ENCODE measurements at regions not wholly inside any gene's neighbourhood (a gene's known extent, or its start where the extent isn't known, plus 50 kb on each side); places are given as distances from the start of the nearest gene placed in this dataset.

- TF ChIP-seq CTCF (conservative IDR thresholded peaks at IDR 0.05; ENCODE audit: low read length) (no peak), EZH2phosphoT487 (IDR thresholded peaks at IDR 0.05; ENCODE audit: borderline replicate concordance, low read depth, low read length) (no peak)
These were observed 348.9 kb upstream of the ERCC4 start for GRCh38 chr16:13571036-13571435.

Data from OCI-LY7 (cell line).